Middle frontal gyrus (tissue), 1 donor: ENCODE measurements at regions not wholly inside any gene's neighbourhood (a gene's known extent, or its start where the extent isn't known, plus 50 kb on each side); places are given as distances from the start of the nearest gene placed in this dataset.

Experiments
- DNase-seq: peaks from one replicate; pipeline ENCODE4 v3.0.0-alpha.2; 2015; ENCODE audit warnings: low spot score; ENCODE audit errors: extremely low spot score

DNA sequence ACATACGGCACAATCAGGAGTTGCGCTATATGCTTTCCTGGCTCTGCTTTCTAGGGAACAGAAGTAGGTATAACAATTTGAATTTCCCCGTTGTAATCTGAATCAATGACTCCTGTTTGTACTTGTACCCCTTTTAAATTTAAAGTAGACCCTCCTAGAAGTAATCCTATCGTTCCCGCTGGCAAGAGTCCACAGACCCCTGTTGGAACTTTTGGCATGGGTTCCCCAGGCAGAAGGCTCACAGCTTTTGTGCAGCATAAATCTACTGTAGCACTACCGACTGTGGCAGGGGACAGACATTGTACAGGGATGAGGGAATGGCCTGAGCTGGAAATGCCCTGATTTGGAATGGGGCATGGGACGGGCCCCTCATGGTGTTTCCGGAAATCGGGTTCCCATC is 705.2 kb downstream of the LRFN5 start:
- no peak for DNase-seq

GRCh38 chr14:42307239-42307825 is 700.7 kb downstream of the LRFN5 start:
- DNase-seq: no peak

GRCh38 chr14:42299692-42300091 is 693.0 kb downstream of the LRFN5 start:
- no peak for DNase-seq

DNA sequence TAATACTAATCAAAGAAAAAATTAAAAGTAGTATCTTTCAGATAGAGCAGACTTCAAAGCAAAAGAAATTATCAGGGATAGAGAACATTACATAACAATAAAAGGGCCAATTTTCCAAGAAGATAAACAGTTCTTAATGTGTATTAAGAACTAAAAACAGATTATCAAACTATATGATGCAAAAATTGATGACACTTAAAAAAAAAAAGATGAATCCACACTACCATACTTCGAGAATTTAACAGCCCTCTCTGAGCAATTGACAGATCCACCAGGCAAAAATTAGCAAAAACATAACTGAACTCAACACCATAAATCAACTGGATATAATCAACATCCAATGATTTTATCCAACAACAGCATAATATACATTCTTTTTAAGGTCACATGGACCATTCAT is 686.5 kb downstream of the LRFN5 start:
- no peak for DNase-seq

GRCh38 chr14:42277840-42278239 is 671.2 kb downstream of the LRFN5 start:
- DNase-seq: no peak

GRCh38 chr14:42269234-42269633 is 662.6 kb downstream of the LRFN5 start:
- no peak for DNase-seq

GRCh38 chr14:42248131-42248530 is 641.5 kb downstream of the LRFN5 start:
- DNase-seq: no peak

- DNase-seq: no peak
Observed at GRCh38 chr14:42241101-42241500, 634.4 kb downstream of the LRFN5 start.

DNA sequence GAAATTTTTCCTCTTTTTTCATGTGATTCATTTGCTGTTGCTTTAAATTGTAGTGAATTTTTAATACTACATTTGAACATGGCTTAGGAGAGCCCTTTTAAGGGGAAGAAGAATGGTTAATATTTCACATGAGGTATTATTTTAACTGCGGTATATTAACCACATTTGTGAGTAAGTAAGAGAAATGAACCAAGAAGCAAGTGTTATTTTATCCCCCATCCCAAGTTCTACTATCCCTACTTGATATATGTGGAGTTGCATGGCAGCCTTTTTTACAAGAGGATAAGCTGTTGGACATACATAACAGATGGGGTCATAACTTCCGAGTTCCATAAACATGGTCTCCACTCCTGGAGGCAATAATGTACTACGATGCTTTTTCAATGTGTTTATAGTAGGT is 623.3 kb downstream of the LRFN5 start:
- no peak for DNase-seq

DNA sequence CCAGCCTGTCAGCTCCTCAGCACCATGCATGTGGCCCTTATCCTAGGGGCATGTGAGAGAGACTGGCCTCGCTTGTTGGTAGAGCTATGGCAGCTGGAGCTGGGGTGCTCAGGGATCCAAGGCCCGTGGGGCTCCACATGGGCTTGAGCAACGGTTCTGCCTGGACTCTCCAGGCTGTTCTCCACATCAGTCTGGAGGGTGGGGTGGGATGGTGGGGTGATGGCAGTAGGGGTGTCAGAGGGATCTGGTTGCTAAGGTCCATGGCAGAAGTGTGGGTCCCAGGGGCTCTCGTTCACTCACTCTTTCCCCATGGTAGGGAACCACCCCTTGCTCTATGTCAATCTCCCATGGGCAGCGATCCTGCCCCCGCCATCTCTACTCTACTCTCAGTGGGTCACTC is 622.6 kb downstream of the LRFN5 start:
- no peak for DNase-seq

- DNase-seq: no peak
Observed at GRCh38 chr14:42228611-42229010, 621.9 kb downstream of the LRFN5 start.

- peak; percentile 76 for DNase-seq
Observed at GRCh38 chr14:42224053-42224888, 617.6 kb downstream of the LRFN5 start.

DNA sequence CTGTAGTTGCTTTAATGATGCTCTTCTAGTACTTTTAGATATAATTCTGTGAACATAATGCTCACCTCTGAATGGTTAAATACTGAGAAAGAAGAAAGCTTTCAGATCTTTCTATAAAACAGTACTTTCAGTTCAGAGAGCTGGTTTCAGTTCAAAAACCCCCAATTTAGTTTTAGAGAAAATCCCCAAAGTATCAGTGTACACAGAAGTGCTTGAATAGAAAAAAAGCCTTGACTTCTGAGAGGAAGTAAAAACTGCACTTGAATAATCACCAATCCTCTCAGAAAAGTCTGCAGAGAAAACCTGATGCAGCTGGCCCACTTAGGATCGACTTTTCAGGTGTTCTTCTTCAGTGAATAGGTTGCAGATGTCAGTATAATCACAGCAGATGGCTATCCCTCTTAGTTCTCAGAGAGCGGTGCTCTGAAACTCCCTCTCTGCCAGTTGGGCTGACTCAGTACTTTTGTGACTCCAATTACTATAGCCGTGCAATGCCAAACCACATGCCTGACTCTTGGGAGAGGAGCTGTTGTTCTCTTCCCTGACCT is 616.3 kb downstream of the LRFN5 start:
- DNase-seq: no peak

- DNase-seq: no peak
Observed at GRCh38 chr14:42214981-42215491, 608.4 kb downstream of the LRFN5 start.

DNA sequence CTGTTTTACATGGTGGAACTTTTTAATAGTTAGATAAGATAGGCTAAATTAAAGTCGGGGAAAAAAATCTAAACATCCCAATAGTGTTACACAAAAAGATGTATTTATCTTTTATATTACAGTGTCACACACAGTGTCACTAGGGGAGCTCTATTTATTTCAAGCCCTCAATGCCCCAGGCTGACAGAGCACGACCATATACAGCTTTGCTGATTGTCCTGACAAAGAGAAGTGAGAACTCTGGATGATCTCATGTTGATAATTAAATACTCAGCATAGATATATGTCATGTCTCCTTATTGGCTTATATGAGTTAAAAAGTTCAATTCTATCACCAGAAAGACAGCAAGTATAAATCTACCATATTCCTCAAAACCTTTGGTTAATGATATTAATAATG is 594.3 kb downstream of the LRFN5 start:
- DNase-seq: no peak

- DNase-seq: no peak
Observed at GRCh38 chr14:42198010-42198409, 591.3 kb downstream of the LRFN5 start.

GRCh38 chr14:42192738-42193653 is 586.3 kb downstream of the LRFN5 start:
- no peak for DNase-seq

DNA sequence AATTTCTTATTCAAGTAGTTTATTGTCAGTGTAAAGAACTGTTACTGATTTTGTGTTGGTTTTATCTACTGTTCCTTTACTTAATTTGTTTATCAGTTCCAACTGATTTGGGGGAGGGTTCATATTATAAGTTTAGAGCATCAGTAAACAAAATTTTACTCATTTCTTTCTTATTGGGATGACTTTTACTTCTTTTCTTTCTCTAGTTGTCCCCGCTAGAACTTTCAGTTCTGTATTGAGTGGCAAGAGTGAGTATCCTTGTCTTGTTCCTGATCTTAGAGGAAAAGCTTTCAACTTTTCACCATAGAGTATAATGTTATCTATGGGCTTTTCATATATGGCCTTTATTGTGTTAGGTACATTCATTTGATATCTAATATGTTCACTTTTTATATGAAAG is 584.1 kb downstream of the LRFN5 start:
- DNase-seq: no peak

DNA sequence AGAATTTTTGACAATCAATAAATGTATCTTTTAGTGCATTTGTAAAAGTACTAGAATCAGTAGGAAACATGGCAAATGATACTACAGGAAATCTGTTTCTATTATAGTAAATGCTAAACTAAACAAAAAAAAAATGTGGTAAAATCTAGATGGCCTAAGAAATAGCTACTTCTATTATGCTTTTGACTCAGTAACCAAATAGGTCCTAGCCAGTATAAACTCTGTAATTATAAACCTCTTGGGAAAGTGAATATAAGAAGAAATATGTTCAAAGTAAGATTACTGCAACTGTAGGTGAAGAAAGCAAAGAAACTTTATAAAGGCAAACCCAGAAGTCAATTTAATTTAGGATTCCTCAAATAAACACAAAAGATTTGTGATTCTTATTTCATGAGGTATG is 581.2 kb downstream of the LRFN5 start:
- no peak for DNase-seq

GRCh38 chr14:42185718-42186117 is 579.0 kb downstream of the LRFN5 start:
- no peak for DNase-seq

- DNase-seq: no peak
Observed at GRCh38 chr14:42174357-42174756, 567.7 kb downstream of the LRFN5 start.

DNA sequence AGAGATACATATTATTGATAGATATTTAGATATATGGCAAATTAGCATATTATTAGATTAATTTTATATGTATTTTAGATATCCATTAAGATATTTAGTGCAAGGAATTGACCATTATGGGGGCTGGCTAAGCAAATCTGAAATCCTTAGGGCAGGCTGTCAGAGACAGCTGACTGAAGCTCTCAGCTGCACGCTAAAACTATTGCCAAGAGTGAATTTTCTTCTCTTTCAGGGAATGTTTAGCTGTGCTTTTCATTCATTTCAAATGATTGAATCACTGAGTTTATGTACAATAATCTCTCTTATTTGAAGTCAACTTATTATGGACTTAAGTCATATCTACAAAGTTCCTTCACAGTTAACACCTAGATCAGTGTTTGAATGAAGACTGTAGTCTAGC is 566.5 kb downstream of the LRFN5 start:
- DNase-seq: no peak
